ENCODE measurements at regions not wholly inside any gene's neighbourhood (a gene's known extent, or its start where the extent isn't known, plus 50 kb on each side); places are given as distances from the start of the nearest gene placed in this dataset.

DNA sequence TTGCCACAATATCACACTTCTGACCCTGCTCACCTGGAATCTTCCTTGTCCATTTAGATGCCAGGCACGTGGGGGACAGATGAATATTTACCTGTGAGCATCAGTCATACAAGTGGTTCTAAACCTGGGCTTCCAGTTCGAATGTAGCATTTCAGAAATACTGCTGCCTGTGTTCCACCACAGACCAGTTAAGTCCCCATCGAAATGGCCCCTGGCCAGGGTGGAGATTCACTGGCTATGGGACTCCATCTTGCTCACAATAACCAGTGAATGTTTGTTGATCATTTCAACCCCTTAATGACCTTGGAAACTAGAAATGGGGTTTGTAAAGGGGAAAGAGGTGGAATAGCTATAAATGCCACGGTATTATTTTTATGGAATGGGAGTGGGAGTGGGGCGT lies 73.8 kb downstream of the CLDN34 start:
- Mint-ChIP-seq H3K4me3 (no peak overlapping the region), H3K9me3 (no peaks in the 10 kb centered on the region), H3K27me3 (ENCODE audit: low read depth) (no peaks in the 10 kb centered on the region), H3K36me3 (ENCODE audit: insufficient read depth) (no peaks in the 10 kb centered on the region), H3K4me1 (ENCODE audit: low read depth) (peaks cover 7% of the 10 kb centered on the region)
- ATAC-seq (no peak), DNase-seq (no peak)

DNA sequence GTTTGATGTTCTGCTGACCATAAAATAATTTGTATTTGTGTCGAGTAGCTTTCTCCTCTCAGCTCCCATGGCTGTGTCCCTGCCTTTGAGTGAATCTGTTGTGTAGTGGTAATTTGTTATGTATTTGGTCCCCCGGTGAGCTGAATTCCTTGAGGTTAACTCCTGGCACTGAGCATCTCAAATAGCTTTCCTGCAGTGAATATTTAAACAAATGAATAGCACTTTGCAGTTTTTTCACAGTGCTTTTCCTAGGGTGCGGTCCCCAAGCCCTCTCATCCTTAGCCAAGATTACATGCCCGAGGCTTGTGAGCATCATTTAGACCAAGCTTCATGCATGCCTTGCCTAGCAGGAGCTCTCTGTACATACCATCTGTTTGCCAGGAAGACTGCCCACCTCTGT lies 74.2 kb downstream of the CLDN34 start:
- H3K36me3 Mint-ChIP-seq (ENCODE audit: insufficient read depth) = no peaks in the 10 kb centered on the region
- no peaks in the 10 kb centered on the region for H3K9me3 Mint-ChIP-seq
- H3K4me1 Mint-ChIP-seq (ENCODE audit: low read depth) = peaks cover 7% of the 10 kb centered on the region
- no peak for DNase-seq
- ATAC-seq = no peak
- no peaks in the 10 kb centered on the region for H3K27me3 Mint-ChIP-seq (ENCODE audit: low read depth)
- H3K4me3 Mint-ChIP-seq = no peak overlapping the region

DNA sequence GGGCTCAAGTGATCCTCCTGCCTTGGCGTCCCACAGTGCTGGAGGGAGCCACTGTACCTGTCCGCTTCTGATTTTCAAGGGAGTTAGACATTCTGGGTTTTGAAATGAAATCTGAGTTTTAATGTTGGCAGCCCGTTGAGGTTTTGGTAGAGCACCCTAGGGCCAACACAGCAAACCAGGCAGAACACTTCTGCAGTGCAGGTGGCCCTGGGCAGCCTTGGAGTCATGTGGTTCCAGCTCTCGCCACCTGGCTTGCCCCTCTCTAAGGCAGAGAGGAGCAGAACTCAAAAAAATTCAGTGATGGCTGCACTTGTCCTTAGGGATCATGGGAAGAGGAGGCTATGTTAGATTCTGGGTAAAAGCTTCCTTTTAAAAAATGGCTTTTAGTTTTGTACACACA lies 74.9 kb downstream of the CLDN34 start:
- Mint-ChIP-seq H3K4me3 (no peak overlapping the region), H3K9me3 (no peaks in the 10 kb centered on the region), H3K36me3 (ENCODE audit: insufficient read depth) (no peaks in the 10 kb centered on the region), H3K27me3 (ENCODE audit: low read depth) (no peaks in the 10 kb centered on the region), H3K4me1 (ENCODE audit: low read depth) (peaks cover 7% of the 10 kb centered on the region)
- ATAC-seq = no peak
- no peak for DNase-seq

GRCh38 chrX:10043386-10043785 lies 76.2 kb downstream of the CLDN34 start:
- no peak overlapping the region for H3K4me3 Mint-ChIP-seq

DNA sequence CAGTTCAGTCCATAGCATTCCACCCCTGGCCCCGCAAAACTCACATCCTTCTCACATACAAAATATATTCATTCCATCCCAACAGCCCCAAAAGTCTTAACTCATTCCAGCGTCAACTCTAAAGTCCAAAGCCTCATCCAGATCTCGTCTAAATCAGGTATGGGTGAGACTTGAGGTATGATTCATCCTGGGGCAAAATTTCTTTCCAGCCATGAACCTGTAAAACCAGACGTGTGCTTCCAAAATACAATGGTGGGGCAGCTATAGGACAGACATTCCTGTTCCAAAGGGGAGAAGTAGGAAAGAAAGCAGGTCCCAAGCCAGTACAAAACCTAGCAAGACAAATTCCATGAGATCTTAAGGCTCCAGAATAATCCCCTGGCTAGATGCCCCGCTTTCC lies 76.9 kb downstream of the CLDN34 start:
- H3K4me3 Mint-ChIP-seq = no peak overlapping the region
- H3K4me1 Mint-ChIP-seq (ENCODE audit: low read depth) = peaks cover 8% of the 10 kb centered on the region
- DNase-seq = no peak
- H3K36me3 Mint-ChIP-seq (ENCODE audit: insufficient read depth) = no peaks in the 10 kb centered on the region
- no peak for ATAC-seq
- H3K27me3 Mint-ChIP-seq (ENCODE audit: low read depth) = no peaks in the 10 kb centered on the region
- no peaks in the 10 kb centered on the region for H3K9me3 Mint-ChIP-seq

More at GRCh38 chrX:10043386-10043785, 76.2 kb downstream of the CLDN34 start:
- Mint-ChIP-seq H3K36me3 (ENCODE audit: insufficient read depth) (no peaks in the 10 kb centered on the region), H3K4me1 (ENCODE audit: low read depth) (peaks cover 8% of the 10 kb centered on the region), H3K27me3 (ENCODE audit: low read depth) (no peaks in the 10 kb centered on the region), H3K9me3 (no peaks in the 10 kb centered on the region)
- DNase-seq (no peak), ATAC-seq (no peak)

DNA sequence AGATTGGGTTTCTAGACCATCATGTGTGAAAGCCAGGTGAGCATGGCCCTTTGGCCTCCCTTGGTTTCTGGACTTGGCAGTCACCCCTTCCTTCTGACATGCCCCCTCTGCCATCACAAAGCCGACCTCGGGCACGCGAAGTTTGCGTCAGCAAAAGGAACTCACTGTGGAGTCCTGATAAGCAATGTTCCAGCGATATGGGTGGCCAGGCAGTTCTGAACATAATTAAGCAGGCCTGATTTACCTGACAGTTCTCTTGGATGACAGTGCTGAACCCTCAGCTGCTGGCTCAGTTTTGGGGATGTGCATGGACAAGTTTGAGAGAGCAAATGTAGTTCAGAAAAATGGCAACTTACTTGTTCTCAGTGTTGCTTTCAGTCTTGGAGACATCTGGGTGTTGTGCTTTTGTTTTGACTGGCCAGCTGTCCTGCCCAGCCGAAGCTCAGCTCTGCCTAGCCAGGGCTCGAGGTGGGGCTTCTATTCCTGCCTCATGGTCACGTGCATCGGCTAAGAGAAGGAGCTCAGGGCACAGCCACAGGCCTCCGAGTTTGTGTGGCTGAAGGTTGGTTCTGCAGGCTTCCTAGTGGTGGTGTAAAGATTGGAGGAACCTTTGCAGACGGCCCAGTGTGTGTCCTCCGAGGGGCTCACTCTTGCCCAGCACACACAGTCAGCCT lies 78.3 kb downstream of the CLDN34 start:
- Mint-ChIP-seq H3K4me1 (ENCODE audit: low read depth) (peaks cover 2% of the 10 kb centered on the region), H3K4me3 (no peak overlapping the region), H3K27me3 (ENCODE audit: low read depth) (no peaks in the 10 kb centered on the region), H3K9me3 (no peaks in the 10 kb centered on the region), H3K36me3 (ENCODE audit: insufficient read depth) (no peaks in the 10 kb centered on the region)
- DNase-seq = no peak
- no peak for ATAC-seq

DNA sequence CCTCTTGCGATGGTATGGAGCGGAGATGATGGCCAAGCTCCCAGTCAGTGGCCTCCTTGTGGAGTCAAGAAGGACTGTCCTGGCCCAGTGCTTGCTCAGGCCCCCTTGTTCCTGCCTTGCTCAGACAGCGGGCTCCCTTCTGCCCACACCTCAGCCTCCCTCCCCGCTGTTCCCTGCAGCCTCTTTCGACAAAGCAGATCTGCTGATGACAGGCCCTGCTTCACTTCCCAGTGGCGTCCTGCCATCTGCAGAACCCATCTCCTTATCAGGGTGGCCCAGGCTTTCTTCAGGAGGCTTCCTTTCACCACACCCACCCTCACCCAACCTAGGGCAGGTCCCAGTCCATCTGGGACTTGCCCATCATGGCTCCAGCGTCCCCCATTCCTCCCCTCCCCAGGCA lies 80.0 kb downstream of the CLDN34 start:
- Mint-ChIP-seq H3K4me1 (ENCODE audit: low read depth) (peaks cover 12% of the 10 kb centered on the region), H3K4me3 (no peak overlapping the region), H3K9me3 (no peaks in the 10 kb centered on the region), H3K36me3 (ENCODE audit: insufficient read depth) (no peaks in the 10 kb centered on the region), H3K27me3 (ENCODE audit: low read depth) (no peaks in the 10 kb centered on the region)
- ATAC-seq (no peak), DNase-seq (no peak)

- Mint-ChIP-seq H3K9me3 (no peaks in the 10 kb centered on the region), H3K36me3 (ENCODE audit: insufficient read depth) (no peaks in the 10 kb centered on the region), H3K4me1 (ENCODE audit: low read depth) (peaks cover 13% of the 10 kb centered on the region), H3K27me3 (ENCODE audit: low read depth) (no peaks in the 10 kb centered on the region), H3K4me3 (no peak overlapping the region)
- ATAC-seq (no peak), DNase-seq (no peak)
Observed at GRCh38 chrX:10047631-10048030, 80.5 kb downstream of the CLDN34 start.

DNA sequence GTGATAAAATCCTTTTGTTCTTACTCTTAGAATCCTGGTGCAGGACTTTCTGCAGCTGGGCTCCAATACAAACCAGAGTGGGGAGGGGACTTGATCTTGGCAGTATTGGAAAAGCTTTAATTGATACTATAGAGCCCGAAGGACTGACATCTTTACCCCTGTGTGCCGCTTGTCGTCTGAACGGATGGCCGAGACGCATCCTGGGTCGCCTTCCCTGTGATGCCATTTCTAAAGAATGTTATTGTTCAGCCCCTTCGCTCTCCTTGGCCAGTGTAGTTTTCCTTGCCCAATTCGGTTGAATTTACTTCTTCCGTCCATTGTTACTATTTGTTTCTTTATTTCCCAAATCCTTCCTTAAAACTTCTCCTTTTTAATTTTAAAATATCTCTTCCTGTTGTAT lies 80.9 kb downstream of the CLDN34 start:
- ATAC-seq = no peak
- no peak for DNase-seq
- no peaks in the 10 kb centered on the region for H3K27me3 Mint-ChIP-seq (ENCODE audit: low read depth)
- H3K36me3 Mint-ChIP-seq (ENCODE audit: insufficient read depth) = no peaks in the 10 kb centered on the region
- H3K4me3 Mint-ChIP-seq = no peak overlapping the region
- H3K4me1 Mint-ChIP-seq (ENCODE audit: low read depth) = peaks cover 13% of the 10 kb centered on the region
- H3K9me3 Mint-ChIP-seq = no peaks in the 10 kb centered on the region

DNA sequence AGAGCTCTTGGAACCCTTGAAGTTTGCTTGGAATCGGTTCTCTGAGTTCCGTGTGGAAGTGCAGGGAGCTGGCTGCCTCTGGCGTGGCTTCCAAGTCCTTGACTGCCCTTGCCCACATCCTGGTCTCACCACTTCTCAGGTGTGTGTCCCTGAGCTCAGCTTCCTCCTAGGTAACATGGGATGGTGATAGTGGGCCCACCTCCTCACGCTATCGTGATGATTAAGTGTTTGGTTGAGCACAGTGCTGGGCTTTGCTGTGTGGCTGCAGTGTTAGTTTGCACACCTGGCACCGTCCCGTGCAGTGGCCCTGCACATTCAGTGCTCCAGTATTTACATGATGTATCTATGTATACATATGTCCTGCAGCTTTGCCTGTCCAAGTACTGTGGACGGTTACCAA lies 81.5 kb downstream of the CLDN34 start:
- no peak for ATAC-seq
- Mint-ChIP-seq H3K9me3 (no peaks in the 10 kb centered on the region), H3K4me3 (no peak overlapping the region), H3K27me3 (ENCODE audit: low read depth) (no peaks in the 10 kb centered on the region), H3K36me3 (ENCODE audit: insufficient read depth) (no peaks in the 10 kb centered on the region), H3K4me1 (ENCODE audit: low read depth) (peaks cover 13% of the 10 kb centered on the region)
- DNase-seq = no peak

- Mint-ChIP-seq H3K4me1 (ENCODE audit: low read depth) (peaks cover 13% of the 10 kb centered on the region), H3K27me3 (ENCODE audit: low read depth) (no peaks in the 10 kb centered on the region), H3K4me3 (no peak overlapping the region), H3K36me3 (ENCODE audit: insufficient read depth) (no peaks in the 10 kb centered on the region), H3K9me3 (no peaks in the 10 kb centered on the region)
- ATAC-seq (no peak), DNase-seq (no peak)
Observed at GRCh38 chrX:10049236-10049635, 82.1 kb downstream of the CLDN34 start.

DNA sequence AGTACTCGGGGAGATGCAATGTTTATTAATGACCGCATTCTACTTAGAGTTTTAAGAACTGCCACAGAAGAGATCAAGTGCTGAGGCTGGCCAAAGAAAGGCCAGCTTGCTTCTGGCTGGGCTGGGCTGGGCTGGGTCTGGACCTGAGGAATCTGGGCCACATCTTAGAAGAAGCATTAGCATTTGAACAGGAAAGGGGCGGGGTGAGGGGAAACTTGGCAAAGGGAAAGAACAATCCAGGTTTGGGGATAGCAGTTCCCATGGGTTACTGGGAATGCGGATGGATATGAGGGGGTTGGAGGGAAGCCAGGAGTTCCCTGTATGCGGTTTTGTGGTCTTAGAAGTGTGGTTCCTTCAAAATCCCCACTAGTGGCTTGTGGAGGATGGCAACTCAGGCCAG lies 83.3 kb downstream of the CLDN34 start:
- no peak overlapping the region for H3K4me3 Mint-ChIP-seq
- peaks cover 2% of the 10 kb centered on the region for H3K36me3 Mint-ChIP-seq (ENCODE audit: insufficient read depth)
- H3K27me3 Mint-ChIP-seq (ENCODE audit: low read depth) = no peaks in the 10 kb centered on the region
- ATAC-seq (no peak), DNase-seq (no peak)
- peaks cover 13% of the 10 kb centered on the region for H3K4me1 Mint-ChIP-seq (ENCODE audit: low read depth)
- H3K9me3 Mint-ChIP-seq = no peaks in the 10 kb centered on the region

DNA sequence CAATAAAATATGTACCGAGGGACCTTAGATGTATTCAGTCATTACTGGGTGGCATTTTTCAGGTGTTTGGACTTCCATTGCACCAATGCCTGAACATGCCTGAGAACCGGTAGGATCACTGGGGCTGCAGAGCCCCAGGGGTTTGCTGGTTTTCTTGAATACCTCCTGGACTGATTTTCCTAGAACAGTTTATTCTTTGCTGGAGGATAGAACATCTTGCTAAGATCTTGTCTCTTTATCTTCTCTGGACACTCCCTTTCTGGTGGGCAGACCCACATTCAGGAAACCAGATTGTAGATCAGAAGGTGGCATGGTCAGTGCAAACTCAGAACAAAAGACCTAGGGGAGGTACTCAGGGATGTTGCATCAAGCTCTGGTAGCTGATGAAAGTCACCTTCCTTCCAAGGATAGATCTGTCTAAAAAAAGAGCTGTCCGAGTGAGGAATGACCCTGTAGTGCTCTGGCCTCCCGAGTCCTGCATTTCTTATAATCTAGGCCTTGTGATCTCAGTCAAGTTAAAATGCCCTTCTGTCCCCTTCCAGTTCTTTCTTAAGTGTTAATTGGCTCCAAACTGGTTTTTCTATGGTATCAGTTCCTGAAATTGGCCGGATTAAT lies 84.8 kb downstream of the CLDN34 start:
- ATAC-seq = no peak
- no peak for DNase-seq
- Mint-ChIP-seq H3K4me3 (no peak overlapping the region), H3K27me3 (ENCODE audit: low read depth) (no peaks in the 10 kb centered on the region), H3K9me3 (no peaks in the 10 kb centered on the region), H3K36me3 (ENCODE audit: insufficient read depth) (peaks cover 2% of the 10 kb centered on the region), H3K4me1 (ENCODE audit: low read depth) (peaks cover 13% of the 10 kb centered on the region)

DNA sequence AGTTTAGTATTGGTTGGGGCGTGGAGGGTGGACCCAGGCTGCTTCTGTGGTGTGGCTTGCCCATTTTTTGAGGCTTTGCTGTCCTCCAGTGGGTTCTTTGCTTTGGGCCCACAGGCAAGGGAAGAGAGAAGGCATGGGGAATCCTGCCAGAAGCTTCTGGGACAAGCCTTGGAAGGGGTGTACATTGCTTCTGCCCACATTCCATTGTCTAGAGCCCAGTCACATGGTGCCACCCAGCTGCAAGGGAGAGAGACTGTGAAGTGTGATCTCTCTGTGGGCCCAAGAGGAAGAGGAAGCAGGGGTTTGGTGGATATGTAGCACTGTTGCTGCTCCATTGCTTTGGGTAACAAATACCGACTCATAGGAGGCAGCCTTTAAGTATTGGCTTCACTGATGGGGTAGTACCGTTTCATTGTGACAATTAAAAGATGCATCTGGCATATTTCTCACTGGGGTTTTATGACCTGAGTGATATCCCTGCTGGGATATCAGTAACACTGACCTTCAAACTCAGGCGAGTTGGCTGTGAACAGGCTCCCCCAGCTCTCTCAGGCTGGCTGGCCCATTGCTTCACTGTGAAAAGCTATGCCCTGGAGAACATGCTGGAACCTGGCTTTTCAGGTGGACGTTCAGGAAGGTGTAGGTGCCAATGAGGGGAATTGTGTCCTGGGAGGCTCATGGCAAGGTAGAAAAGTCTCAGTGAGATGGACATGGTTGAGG lies 85.9 kb downstream of the CLDN34 start:
- no peak for DNase-seq
- ATAC-seq = no peak
- H3K4me3 Mint-ChIP-seq = no peak overlapping the region

GRCh38 chrX:10054396-10054795 lies 87.2 kb downstream of the CLDN34 start:
- peaks cover 2% of the 10 kb centered on the region for H3K36me3 Mint-ChIP-seq (ENCODE audit: insufficient read depth)
- DNase-seq = no peak
- no peak overlapping the region for H3K4me3 Mint-ChIP-seq
- no peaks in the 10 kb centered on the region for H3K27me3 Mint-ChIP-seq (ENCODE audit: low read depth)
- ATAC-seq = no peak
- peaks cover 19% of the 10 kb centered on the region for H3K4me1 Mint-ChIP-seq (ENCODE audit: low read depth)
- no peaks in the 10 kb centered on the region for H3K9me3 Mint-ChIP-seq

More for the DNA sequence above, 85.9 kb downstream of the CLDN34 start:
- peaks cover 14% of the 10 kb centered on the region for H3K4me1 Mint-ChIP-seq (ENCODE audit: low read depth)
- H3K27me3 Mint-ChIP-seq (ENCODE audit: low read depth) = no peaks in the 10 kb centered on the region
- no peaks in the 10 kb centered on the region for H3K9me3 Mint-ChIP-seq
- peaks cover 2% of the 10 kb centered on the region for H3K36me3 Mint-ChIP-seq (ENCODE audit: insufficient read depth)

Measured in activated T-cell treated with anti-CD3 and anti-CD28 coated beads, Interleukin-2, amount 50 U/mL, for 4 hours (primary cell).